ENCODE measurements at regions not wholly inside any gene's neighbourhood (a gene's known extent, or its start where the extent isn't known, plus 50 kb on each side); places are given as distances from the start of the nearest gene placed in this dataset.

DNA sequence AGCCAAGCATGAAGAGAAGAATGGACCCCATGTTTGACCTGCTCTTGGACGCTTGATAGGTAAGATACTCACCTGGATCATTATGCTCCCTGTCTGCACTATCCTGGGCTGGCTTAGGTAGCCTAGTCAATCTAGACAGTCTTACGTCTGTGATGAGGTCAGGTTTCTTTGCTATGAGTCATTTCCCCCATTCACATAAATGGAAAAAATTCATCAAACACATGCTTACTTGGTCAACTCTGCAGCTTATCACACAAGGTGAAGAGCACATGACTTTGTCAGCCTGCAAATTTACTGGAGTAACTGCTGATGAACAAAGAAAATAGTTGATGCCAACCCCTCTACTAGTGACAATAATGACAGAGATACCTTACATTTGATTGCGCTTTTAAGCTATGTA lies 170.0 kb downstream of the NUFIP1 start:
- H3K9me3 ChIP-seq (ENCODE audit: control insufficient read depth in 1 of 2, insufficient read depth in 1 of 2, low read length in 2 of 2) = no peaks in the 10 kb centered on the region
- H3K36me3 Mint-ChIP-seq (ENCODE audit: low read depth) = no peaks in the 10 kb centered on the region
- no peak overlapping the region for H3K4me3 Mint-ChIP-seq
- no peak overlapping the region for H3K27ac ChIP-seq (ENCODE audit: low read depth in 1 of 2, low read length in 2 of 2)
- H3K27ac Mint-ChIP-seq = no peak overlapping the region
- no peak overlapping the region for H3K4me3 ChIP-seq (ENCODE audit: low read length)
- ATAC-seq (ENCODE audit: poor library complexity) (no peak), DNase-seq (no peak)
- POLR2A ChIA-PET = no interaction called here
- TF ChIP-seq, protein P1, sequence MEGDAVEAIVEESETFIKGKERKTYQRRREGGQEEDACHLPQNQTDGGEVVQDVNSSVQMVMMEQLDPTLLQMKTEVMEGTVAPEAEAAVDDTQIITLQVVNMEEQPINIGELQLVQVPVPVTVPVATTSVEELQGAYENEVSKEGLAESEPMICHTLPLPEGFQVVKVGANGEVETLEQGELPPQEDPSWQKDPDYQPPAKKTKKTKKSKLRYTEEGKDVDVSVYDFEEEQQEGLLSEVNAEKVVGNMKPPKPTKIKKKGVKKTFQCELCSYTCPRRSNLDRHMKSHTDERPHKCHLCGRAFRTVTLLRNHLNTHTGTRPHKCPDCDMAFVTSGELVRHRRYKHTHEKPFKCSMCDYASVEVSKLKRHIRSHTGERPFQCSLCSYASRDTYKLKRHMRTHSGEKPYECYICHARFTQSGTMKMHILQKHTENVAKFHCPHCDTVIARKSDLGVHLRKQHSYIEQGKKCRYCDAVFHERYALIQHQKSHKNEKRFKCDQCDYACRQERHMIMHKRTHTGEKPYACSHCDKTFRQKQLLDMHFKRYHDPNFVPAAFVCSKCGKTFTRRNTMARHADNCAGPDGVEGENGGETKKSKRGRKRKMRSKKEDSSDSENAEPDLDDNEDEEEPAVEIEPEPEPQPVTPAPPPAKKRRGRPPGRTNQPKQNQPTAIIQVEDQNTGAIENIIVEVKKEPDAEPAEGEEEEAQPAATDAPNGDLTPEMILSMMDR (IDR thresholded peaks at IDR 0.05) = no peak
- no peaks in the 10 kb centered on the region for H3K36me3 ChIP-seq (ENCODE audit: insufficient read depth, low read length)
- intact Hi-C loops (cut with DNase I, micrococcal nuclease) = loop anchor here in 1 of 2 experiments (10.0 kb wide), 1 partner anchor 334 kb away; no protein-coding TSS in a partner anchor
- H3K27me3 ChIP-seq (ENCODE audit: control insufficient read depth in 1 of 2, insufficient read depth in 2 of 2, low read length in 2 of 2) = no peaks in the 10 kb centered on the region
- H3K9me3 Mint-ChIP-seq = no peaks in the 10 kb centered on the region
- no peaks in the 10 kb centered on the region for H3K4me1 ChIP-seq (ENCODE audit: insufficient read depth, low read length)
- CTCF ChIA-PET = no interaction called here
- H3K27me3 Mint-ChIP-seq = no peaks in the 10 kb centered on the region
- no peaks in the 10 kb centered on the region for H3K4me1 Mint-ChIP-seq (ENCODE audit: low read depth)

GRCh38 chr13:44818428-44818827 lies 170.8 kb downstream of the NUFIP1 start:
- TF ChIP-seq, protein P1 (IDR thresholded peaks at IDR 0.05) = no peak
- Mint-ChIP-seq H3K9me3 (no peaks in the 10 kb centered on the region), H3K27ac (no peak overlapping the region), H3K27me3 (no peaks in the 10 kb centered on the region), H3K4me1 (ENCODE audit: low read depth) (no peaks in the 10 kb centered on the region), H3K36me3 (ENCODE audit: low read depth) (no peaks in the 10 kb centered on the region), H3K4me3 (no peak overlapping the region)
- no peak for DNase-seq
- ATAC-seq (ENCODE audit: poor library complexity) = no peak
- intact Hi-C loops (cut with DNase I, micrococcal nuclease) = loop anchor here in 1 of 2 experiments (10.0 kb wide), 1 partner anchor 334 kb away; no protein-coding TSS in a partner anchor
- CTCF ChIA-PET = no interaction called here
- Histone ChIP-seq H3K36me3 (ENCODE audit: insufficient read depth, low read length) (no peaks in the 10 kb centered on the region), H3K9me3 (ENCODE audit: control insufficient read depth in 1 of 2, insufficient read depth in 1 of 2, low read length in 2 of 2) (no peaks in the 10 kb centered on the region), H3K4me1 (ENCODE audit: insufficient read depth, low read length) (no peaks in the 10 kb centered on the region), H3K27me3 (ENCODE audit: control insufficient read depth in 1 of 2, insufficient read depth in 2 of 2, low read length in 2 of 2) (no peaks in the 10 kb centered on the region), H3K4me3 (ENCODE audit: low read length) (no peak overlapping the region), H3K27ac (ENCODE audit: low read depth in 1 of 2, low read length in 2 of 2) (no peak overlapping the region)
- POLR2A ChIA-PET = no interaction called here

DNA sequence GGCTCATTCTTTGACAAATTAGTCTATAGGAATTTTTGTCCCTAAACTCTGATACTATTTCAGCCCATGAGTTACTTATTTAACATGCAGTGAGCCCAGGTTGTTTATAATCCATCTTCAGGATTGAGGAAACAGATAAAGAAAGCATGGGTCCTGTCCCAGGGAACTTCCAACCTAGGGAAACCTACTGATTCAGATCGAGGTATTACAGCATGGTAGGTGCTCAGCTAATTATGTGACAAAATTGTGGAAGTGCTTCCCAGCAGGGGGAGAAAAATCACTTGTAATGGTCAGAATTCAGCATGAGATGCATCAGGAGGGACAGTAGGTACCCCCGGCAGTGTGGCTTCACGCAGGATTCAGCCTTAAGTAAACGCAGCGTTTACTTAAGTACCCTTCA lies 171.3 kb downstream of the NUFIP1 start:
- DNase-seq (no peak), ATAC-seq (ENCODE audit: poor library complexity) (no peak)
- Mint-ChIP-seq H3K27ac (no peak overlapping the region), H3K4me3 (no peak overlapping the region), H3K9me3 (no peaks in the 10 kb centered on the region), H3K27me3 (no peaks in the 10 kb centered on the region), H3K36me3 (ENCODE audit: low read depth) (no peaks in the 10 kb centered on the region), H3K4me1 (ENCODE audit: low read depth) (no peaks in the 10 kb centered on the region)
- no peaks in the 10 kb centered on the region for H3K9me3 ChIP-seq (ENCODE audit: control insufficient read depth in 1 of 2, insufficient read depth in 1 of 2, low read length in 2 of 2)
- intact Hi-C loops (cut with DNase I, micrococcal nuclease) = loop anchor here in 1 of 2 experiments (10.0 kb wide), 1 partner anchor 333 kb away; no protein-coding TSS in a partner anchor
- no peaks in the 10 kb centered on the region for H3K27me3 ChIP-seq (ENCODE audit: control insufficient read depth in 1 of 2, insufficient read depth in 2 of 2, low read length in 2 of 2)
- H3K4me3 ChIP-seq (ENCODE audit: low read length) = no peak overlapping the region
- H3K4me1 ChIP-seq (ENCODE audit: insufficient read depth, low read length) = no peaks in the 10 kb centered on the region
- POLR2A ChIA-PET = no interaction called here
- CTCF ChIA-PET = no interaction called here
- TF ChIP-seq, protein P1 (IDR thresholded peaks at IDR 0.05) = no peak
- no peaks in the 10 kb centered on the region for H3K36me3 ChIP-seq (ENCODE audit: insufficient read depth, low read length)
- no peak overlapping the region for H3K27ac ChIP-seq (ENCODE audit: low read depth in 1 of 2, low read length in 2 of 2)

Measured in CD4-positive, alpha-beta T cell (primary cell).